Mucosa of descending colon (tissue), 3 donors: ENCODE measurements at regions not wholly inside any gene's neighbourhood (a gene's known extent, or its start where the extent isn't known, plus 50 kb on each side); places are given as distances from the start of the nearest gene placed in this dataset.
A peak's percentile ranks its signal among the peaks of the same experiment; 100 is the strongest.
"Not testable (repeated sequence)": the region's sequence is repeated elsewhere in the genome, so short reads cannot be mapped to it uniquely, and the experiment has no call there.

Experiments used
- ATAC-seq: fragments of 200-7000 bp; cut with Tn5 transposase; one replicate; pipeline ENCODE4 v1.9.1; 2020; ENCODE audit warnings: mild to moderate bottlenecking, moderate library complexity
- DNase-seq, 3 donors: peaks; one replicate each; pipeline ENCODE4 v3.0.0-alpha.2; 2020
- H3K36me3 ChIP-seq: fragments of 200-600 bp; one replicate; pipeline ENCODE4 v1.8.0; 2021; ENCODE audit warnings: low read depth, mild to moderate bottlenecking
- H3K4me1 ChIP-seq: fragments of 200-600 bp; one replicate; pipeline ENCODE4 v1.8.0; 2021; ENCODE audit warnings: low read depth, mild to moderate bottlenecking
- H3K4me3 ChIP-seq: fragments of 200-600 bp; one replicate; pipeline ENCODE4 v1.8.0; 2021; ENCODE audit warnings: mild to moderate bottlenecking
- H3K9me3 ChIP-seq: fragments of 200-600 bp; one replicate; pipeline ENCODE4 v1.8.0; 2021; ENCODE audit warnings: mild to moderate bottlenecking
- CTCF ChIP-seq: fragments of 200-600 bp; IDR thresholded peaks from one replicate; pipeline ENCODE4 v1.8.0; 2022; ENCODE audit warnings: antibody characterized with exemption, mild to moderate bottlenecking
- intact Hi-C, 2 donors: fragments of 100-400 bp; cut with DNase I in 1 of 2; cut with micrococcal nuclease in 1 of 2; formaldehyde crosslinking; loops; one replicate each; pipeline versions ENCODE4 v1.11.0 to v1.11.1; 2022; cut with DNase I, micrococcal nuclease
- donor health status: DM: no; HTN: no; CAD: no; lungs with moderate emphysema.
- donor health status: DM: no; HTN: no; CAD: no.
- donor health status: DM: no; HTN: yes; CAD: no.

DNA sequence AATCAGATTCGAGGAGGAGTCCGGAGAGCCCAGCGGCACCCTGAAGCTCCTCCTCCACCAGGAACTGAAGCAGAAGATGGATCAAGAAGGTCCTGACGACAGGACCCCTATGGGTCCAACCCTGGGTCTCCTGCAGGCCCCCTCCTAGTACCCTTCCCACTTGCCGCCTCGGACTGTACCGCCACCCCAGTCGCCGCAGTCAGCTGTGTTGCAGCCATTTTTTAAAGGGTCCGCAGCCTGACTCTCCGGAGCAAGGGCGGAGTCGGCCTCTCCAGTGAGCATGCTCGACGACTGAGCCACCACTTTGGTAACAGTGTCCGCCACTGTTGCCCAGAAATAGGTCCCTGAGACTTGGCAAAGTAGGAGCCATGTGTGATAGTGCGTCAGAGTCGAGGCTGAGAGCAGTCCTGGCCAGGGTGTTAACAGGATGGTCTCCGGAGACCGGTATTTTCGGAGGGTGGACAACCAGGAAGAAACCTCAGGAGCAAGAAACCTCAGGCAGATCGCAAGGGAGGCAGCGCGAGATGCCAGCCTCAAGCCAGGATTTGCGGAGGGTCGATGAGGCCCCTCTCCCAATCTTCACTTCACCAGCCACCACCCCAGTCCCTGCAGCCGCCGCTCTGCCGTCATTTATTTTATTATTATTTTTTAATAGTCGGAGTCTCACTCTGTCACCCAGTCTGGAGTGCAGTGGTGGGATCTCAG is 294.6 kb upstream of the ZNF337 start:
- intact Hi-C loops, result no loop called here
- TF ChIP-seq CTCF, result no peak
- no peak for DNase-seq
- Histone ChIP-seq H3K4me1 (no peaks in the 10 kb centered on the region), H3K9me3 (no peaks in the 10 kb centered on the region), H3K36me3 (no peaks in the 10 kb centered on the region), H3K4me3 (no peak overlapping the region)
- no peak for ATAC-seq

DNA sequence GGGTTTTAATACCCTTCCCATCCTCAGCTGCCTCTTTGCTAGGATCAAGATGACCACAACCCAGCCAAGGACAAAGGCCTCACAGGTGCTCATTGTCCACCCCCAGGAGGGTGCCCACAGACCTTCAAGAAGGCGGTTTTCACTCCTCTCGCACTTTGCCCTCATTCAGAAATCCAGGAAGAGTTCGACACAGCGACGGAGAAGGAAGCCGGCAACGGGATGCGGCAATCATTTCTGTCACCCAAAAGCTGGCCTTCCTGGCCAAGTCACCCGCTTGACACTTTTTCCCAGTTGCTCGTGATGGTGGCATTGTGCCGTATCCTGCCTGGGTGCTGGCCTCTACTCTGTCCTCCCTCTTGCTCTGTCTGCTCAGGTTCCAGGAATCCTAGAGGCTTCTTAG is 293.0 kb upstream of the ZNF337 start:
- ATAC-seq, H3K36me3 ChIP-seq, H3K9me3 ChIP-seq, H3K4me3 ChIP-seq, DNase-seq, H3K4me1 ChIP-seq, intact Hi-C loops: not testable (repeated sequence)

DNA sequence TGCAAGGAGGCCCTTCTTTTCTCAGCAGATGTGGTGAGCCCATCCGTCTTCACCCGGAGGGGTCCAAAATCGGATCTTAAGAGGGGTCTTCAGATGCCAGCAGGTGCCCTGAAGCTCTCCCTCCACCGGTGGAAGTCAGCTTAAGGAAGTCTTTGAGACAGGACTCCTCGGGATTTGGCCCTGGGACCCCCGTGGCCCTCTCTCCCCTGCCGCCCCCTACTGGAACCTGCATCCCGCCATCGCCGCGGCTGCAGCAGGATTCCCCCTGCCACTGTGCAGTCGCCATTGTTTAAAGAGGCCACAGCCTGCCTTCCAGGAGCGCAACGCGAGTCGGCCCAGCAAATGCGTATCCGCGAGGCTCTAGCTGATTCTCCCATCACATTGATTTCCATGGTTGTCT is 292.5 kb upstream of the ZNF337 start:
- no peak for TF ChIP-seq CTCF
- intact Hi-C loops, result no loop called here

GRCh38 chr20:25987928-25988560 is 291.4 kb upstream of the ZNF337 start:
- intact Hi-C loops, H3K4me1 ChIP-seq, H3K36me3 ChIP-seq, DNase-seq, H3K9me3 ChIP-seq, H3K4me3 ChIP-seq, ATAC-seq: not testable (repeated sequence)

More for the DNA sequence above, 292.5 kb upstream of the ZNF337 start:
- DNase-seq, result no peak
- no peak for ATAC-seq
- Histone ChIP-seq H3K4me3 (no peak overlapping the region), H3K4me1 (no peaks in the 10 kb centered on the region), H3K9me3 (no peaks in the 10 kb centered on the region), H3K36me3 (no peaks in the 10 kb centered on the region)

- H3K4me3 ChIP-seq, result no peak overlapping the region
- H3K4me1 ChIP-seq, result no peaks in the 10 kb centered on the region
- DNase-seq (peak in 2 of 3 donors; percentile 26 to 45), ATAC-seq (peak; percentile 49)
- no peak for TF ChIP-seq CTCF
- H3K9me3 ChIP-seq, result no peaks in the 10 kb centered on the region
- no peaks in the 10 kb centered on the region for H3K36me3 ChIP-seq
- intact Hi-C loops, result no loop called here
Observed at GRCh38 chr20:25987073-25987927, 290.6 kb upstream of the ZNF337 start.

- H3K36me3 ChIP-seq, result no peaks in the 10 kb centered on the region
- TF ChIP-seq CTCF, result no peak
- H3K4me1 ChIP-seq, result no peaks in the 10 kb centered on the region
- H3K4me3 ChIP-seq, result no peak overlapping the region
- intact Hi-C loops, result no loop called here
- H3K9me3 ChIP-seq, result no peaks in the 10 kb centered on the region
- ATAC-seq, result no peak
- DNase-seq, result no peak
Observed at GRCh38 chr20:25985597-25985996, 288.9 kb upstream of the ZNF337 start.
